Kidney glomerular epithelial cell (primary cell): ENCODE measurements at regions not wholly inside any gene's neighbourhood (a gene's known extent, or its start where the extent isn't known, plus 50 kb on each side); places are given as distances from the start of the nearest gene placed in this dataset.
"Not testable (repeated sequence)": the region's sequence is repeated elsewhere in the genome, so short reads cannot be mapped to it uniquely, and the experiment has no call there.

Experiments
- DNase-seq: peaks from one replicate; lab custom pipeline; 2025; lab: John Stamatoyannopoulos, UW

- DNase-seq, result no peak
These were observed 134.3 kb upstream of the CRHR1 start for GRCh38 chr17:45649796-45650195.

- no peak for DNase-seq
These were observed 133.6 kb upstream of the CRHR1 start for GRCh38 chr17:45650561-45650960.

DNA sequence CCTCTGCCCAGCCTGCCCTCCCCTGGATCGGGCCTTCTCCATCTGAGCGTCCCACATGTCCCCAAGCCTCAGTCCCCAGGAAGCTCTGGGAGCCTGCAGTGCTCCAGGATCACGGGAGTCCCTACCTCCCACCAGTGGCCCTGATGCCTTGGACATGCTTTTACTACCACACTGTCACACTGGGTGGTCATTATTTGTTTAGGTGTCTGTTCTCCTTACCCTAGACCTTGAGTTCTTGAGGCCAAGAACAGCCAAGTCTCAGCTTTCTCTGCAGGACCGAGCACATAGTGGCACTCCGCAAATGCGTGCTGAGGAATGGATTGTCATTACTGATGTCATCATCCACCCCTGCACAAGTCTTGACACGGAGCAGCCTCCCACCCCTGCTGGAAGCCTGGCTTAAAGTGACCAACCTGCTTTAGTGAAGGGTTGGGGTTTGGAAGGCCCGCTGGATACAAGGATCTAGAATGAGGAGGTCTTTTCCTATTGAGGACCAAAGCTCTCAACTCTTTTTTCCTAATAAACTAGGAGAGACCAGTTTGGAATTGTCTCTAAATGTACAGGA lies 132.9 kb upstream of the CRHR1 start:
- no peak for DNase-seq

GRCh38 chr17:45653616-45654015 lies 130.5 kb upstream of the CRHR1 start:
- DNase-seq, result no peak

DNA sequence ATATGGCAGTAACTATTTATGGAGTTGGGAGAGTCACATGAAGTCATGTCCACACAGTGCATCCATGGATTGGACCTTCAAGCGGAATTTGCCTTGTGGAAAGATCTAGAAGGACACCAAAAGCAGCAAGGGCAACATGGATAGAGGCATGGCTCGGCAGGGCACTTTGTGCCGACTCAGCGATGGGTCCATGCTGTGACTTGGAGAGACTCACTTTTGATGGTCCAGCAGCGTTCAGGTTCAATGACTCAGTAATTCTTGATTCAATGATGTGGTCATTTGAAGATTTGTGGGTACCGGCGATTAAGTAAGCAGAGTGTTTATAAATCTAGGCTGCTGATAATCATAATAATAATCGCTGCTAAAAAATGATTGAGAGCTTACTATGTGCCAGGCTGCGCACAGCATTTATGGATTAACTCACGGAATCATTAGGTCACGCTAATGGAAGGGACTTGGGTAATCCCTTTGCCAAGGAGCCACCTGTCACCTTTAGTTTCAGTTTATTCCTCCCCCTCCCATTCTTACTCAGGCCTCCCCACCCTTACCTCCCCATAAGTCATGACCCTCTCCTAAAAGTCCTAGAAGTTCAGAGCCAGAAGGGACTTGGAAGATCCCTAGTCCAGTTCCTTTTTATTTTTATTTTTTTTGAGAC lies 127.5 kb upstream of the CRHR1 start:
- DNase-seq, result no peak

DNA sequence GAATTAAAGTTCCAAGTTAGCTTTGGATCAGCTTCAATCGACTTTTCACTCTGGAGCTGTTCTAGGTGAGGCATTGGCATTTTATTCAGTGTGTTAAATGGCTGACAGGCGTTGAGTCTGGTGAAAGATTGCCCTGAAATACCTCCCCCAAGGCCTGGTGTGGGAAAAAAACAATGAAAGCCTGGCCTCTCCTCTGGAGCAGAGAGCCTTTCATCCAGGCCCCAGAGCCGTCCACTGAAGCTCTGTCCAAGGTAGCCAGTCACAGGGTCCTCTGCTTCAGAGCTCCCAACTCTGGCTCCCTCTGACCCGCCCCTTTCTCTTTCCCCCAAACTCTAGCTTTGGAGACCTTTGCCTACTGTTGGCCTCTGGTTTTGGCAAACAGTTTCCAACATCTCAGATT lies 123.6 kb upstream of the CRHR1 start:
- DNase-seq, result no peak

DNA sequence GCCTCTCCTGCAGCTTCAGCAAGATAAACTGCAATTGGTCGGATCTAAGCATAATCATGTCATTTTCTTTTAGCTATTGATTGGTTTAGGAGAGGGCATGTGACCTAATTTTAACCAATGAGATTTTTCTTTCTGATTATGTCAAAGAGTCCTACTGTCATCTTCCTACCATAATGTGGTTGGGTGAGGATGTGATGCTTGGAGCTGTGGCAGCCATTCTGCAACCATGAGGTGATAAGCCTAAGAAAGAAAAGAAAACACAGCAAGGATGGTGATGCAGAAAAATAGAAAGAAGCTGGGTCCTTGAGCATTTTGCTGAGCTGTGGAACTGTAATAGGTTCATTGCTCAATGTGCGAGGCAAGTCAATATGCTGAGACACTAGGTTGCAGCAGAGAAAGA lies 121.7 kb upstream of the CRHR1 start:
- no peak for DNase-seq

DNA sequence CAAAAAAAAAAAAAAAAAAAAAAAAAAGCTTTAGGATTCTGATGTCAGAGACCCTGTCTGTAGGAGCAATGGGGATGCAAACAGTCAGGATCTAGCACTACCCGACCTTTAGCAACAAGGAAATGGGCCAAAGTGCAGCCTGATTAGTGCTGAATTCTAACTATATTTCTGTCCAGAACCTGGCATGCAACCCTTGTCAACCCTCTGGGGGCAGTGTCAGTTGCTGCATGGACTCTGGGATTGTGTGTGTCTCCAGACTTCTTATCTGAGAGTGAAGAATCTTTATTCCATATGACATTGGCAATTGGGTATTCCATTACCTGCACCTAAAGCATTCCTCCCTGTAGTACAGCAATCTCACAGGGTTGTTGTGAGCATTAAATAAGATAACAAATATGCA lies 120.3 kb upstream of the CRHR1 start:
- DNase-seq, result no peak

DNA sequence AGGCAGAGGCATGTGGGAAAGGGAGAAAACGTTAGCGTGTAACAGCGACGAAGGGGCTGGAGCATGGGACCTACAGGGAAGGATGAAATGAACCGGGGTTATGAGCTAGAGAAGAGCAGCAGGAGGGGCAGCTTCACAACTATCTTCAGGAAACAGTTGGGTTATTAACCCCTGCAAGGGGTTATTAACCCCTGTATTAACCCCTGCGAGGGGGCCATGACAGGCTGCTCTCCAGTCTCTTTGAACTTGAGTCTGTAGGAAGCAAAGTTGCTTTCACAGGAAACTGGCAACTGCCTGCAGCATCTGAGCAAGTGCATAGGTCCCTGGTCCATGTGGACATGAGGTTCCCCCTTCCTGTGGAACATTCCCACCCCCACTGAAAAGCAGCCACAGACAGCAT lies 119.2 kb upstream of the CRHR1 start:
- DNase-seq, result no peak

- no peak for DNase-seq
These were observed 118.0 kb upstream of the CRHR1 start for GRCh38 chr17:45666046-45666600.

- DNase-seq, result no peak
These were observed 117.5 kb upstream of the CRHR1 start for GRCh38 chr17:45666641-45667040.

DNA sequence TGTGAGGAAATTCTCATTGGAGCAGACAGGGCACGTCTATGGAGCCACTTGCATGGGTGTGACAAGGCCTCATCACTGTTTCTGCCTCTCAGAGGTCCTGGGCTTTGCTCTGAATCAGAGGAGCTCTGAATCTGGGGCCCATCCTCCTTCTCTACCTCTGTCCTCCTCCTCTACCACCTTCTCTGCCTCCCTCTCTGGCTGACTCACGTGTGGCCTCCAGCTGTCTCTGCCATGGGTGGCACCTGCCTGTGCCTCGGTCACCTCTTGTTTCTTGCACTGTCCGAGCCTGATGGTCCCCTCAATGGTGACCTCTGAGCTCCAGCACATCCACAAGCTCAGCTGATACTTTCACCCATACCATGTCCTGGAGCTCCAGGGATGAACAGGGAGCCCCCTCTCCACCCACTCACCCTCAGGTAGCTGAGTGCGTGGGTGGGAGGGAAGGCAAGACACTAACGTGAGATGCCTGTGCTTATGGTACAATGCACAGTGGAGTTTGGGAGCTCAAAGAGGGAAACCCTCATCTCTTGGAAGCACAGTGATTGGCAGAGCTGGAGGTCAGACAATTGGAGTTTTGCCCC lies 116.4 kb upstream of the CRHR1 start:
- no peak for DNase-seq

DNA sequence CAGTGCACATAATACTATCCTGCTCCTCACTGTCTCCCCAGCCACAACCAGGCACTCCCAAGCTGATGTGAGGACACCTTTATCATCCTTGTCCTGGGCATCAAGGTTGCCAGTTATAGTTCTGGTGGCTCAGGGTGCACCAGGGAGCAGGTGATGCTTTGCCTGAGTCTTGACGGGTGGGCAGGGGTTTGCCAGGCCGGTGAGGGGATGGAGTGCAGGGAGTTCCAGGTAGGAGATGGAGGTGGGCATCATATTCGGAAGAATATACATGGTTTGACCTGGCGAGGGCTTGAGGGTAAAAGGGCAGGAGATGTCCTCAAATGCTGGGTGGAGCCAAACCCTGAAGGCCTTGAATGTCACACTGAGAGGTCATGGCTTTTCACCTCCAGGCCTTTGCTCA lies 115.8 kb upstream of the CRHR1 start:
- no peak for DNase-seq

- DNase-seq, result no peak
These were observed 111.8 kb upstream of the CRHR1 start for GRCh38 chr17:45672301-45672700.

GRCh38 chr17:45672792-45673191 lies 111.3 kb upstream of the CRHR1 start:
- DNase-seq, result no peak

GRCh38 chr17:45673759-45674158 lies 110.4 kb upstream of the CRHR1 start:
- not testable (repeated sequence) for DNase-seq

GRCh38 chr17:45675012-45675411 lies 109.1 kb upstream of the CRHR1 start:
- DNase-seq, result no peak

GRCh38 chr17:45675892-45676291 lies 108.2 kb upstream of the CRHR1 start:
- no peak for DNase-seq

- DNase-seq, result no peak
These were observed 107.4 kb upstream of the CRHR1 start for GRCh38 chr17:45676695-45677094.

GRCh38 chr17:45677770-45678169 lies 106.3 kb upstream of the CRHR1 start:
- DNase-seq, result no peak

DNA sequence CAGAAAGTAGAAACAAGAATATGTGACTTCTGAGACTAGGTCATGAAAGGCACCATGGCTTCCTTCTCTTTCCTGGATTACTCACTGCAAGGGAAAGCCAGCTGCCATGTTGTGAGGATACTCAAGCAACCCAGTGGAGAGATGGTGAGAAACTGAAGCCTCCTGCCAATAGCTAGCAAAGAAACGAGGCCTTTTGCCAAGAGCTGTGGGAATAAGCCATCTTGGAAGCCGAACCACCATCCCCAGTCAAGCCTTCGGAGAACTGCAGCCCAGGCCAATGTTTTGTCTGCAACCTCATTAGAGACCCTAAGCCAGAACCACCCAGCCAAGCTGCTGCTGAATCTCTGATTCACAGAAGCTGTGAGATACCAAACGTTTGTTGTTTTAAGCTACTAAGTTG lies 104.7 kb upstream of the CRHR1 start:
- no peak for DNase-seq

- DNase-seq, result no peak
These were observed 103.8 kb upstream of the CRHR1 start for GRCh38 chr17:45680360-45680759.

DNA sequence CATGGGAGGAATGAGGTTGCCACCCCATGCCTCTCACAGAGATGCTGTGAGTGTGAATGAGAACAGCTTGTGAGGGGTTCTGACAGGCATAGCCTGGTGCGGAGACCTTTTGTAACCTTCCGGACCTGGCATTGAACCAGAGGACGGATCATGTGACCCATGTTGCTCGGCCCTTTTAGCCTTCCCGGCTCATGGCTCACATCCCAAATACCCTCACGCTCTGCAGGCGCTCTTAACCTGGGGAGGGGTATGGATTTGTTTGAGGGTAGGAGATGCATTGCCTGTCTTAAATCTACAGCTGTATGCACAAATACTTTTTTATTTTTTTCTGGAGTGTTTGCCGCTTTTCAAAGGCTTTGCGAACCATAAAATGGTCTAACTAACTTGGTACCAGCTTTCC lies 102.4 kb upstream of the CRHR1 start:
- DNase-seq, result no peak

- no peak for DNase-seq
These were observed 97.9 kb upstream of the CRHR1 start for GRCh38 chr17:45686250-45686649.
